PC-3 (cell line): ENCODE measurements at regions not wholly inside any gene's neighbourhood (a gene's known extent, or its start where the extent isn't known, plus 50 kb on each side); places are given as distances from the start of the nearest gene placed in this dataset.
"Not testable (repeated sequence)": the region's sequence is repeated elsewhere in the genome, so short reads cannot be mapped to it uniquely, and the experiment has no call there.

Experiments used
- ATAC-seq: fragments of 200-7000 bp; cut with Tn5 transposase; 2 replicates; pipeline ENCODE4 v1.9.1; 2020; ENCODE audit warnings: mild to moderate bottlenecking, moderate library complexity
- BruUV-seq: library from RNA; stranded (reverse); fragments of 400-500 nt; replicated peaks from 2 replicates; lab custom pipeline; 2021; lab: Mats Ljungman, UMichigan
- CTCF ChIA-PET: fragments of 300-600 bp; sonication (Branson Sonifier 250); formaldehyde crosslinking; loops from one replicate; lab custom pipeline; 2022; ENCODE audit warnings: antibody characterized with exemption; lab: Charles Lee
- POLR2A ChIA-PET: fragments of 300-600 bp; sonication (Branson Sonifier 250); formaldehyde crosslinking; loops from one replicate; lab custom pipeline; 2022; ENCODE audit warnings: antibody characterized with exemption; ENCODE audit not compliant: unreplicated experiment; lab: Charles Lee
- DNase-seq: peaks from one replicate; pipeline ENCODE4 v3.0.0-alpha.2; 2015
- H2AFZ ChIP-seq: fragments of 300-600 bp; sonication (generic); 2 replicates; pipeline ENCODE4 v1.6.0; 2016; ENCODE audit warnings: antibody characterized with exemption, low read length
- H3F3A ChIP-seq: fragments of 300-600 bp; sonication (generic); one replicate; pipeline ENCODE4 v1.6.0; 2017; ENCODE audit warnings: antibody characterized with exemption, low read length, control low read depth, mild to moderate bottlenecking; ENCODE audit not compliant: unreplicated experiment
- H3K27ac ChIP-seq: fragments of 300-600 bp; sonication (generic); 2 replicates; pipeline ENCODE4 v1.5.1; 2016; ENCODE audit warnings: mild to moderate bottlenecking, low read length
- H3K27me3 ChIP-seq: fragments of 300-600 bp; sonication (generic); 2 replicates; pipeline ENCODE4 v1.6.1; 2016; ENCODE audit warnings: low read length, mixed read lengths
- H3K36me3 ChIP-seq: fragments of 300-600 bp; sonication (generic); 2 replicates; pipeline ENCODE4 v1.6.1; 2016; ENCODE audit warnings: low read depth, mixed run types, low read length, mixed read lengths
- H3K4me1 ChIP-seq: fragments of 300-600 bp; sonication (generic); 2 replicates; pipeline ENCODE4 v1.5.1; 2016; ENCODE audit warnings: low read length; ENCODE audit not compliant: insufficient read depth
- H3K4me2 ChIP-seq: fragments of 300-600 bp; sonication (generic); 2 replicates; pipeline ENCODE4 v1.6.0; 2016; ENCODE audit warnings: low read length
- H3K4me3 ChIP-seq: fragments of 300-600 bp; sonication (generic); 2 replicates; pipeline ENCODE4 v1.5.1; 2016; ENCODE audit warnings: mild to moderate bottlenecking, low read length, mixed read lengths
- H3K79me2 ChIP-seq: fragments of 300-600 bp; sonication (generic); 2 replicates; pipeline ENCODE4 v1.6.1; 2017; ENCODE audit warnings: low read length, mixed read lengths
- H3K9ac ChIP-seq: fragments of 300-600 bp; sonication (generic); 2 replicates; pipeline ENCODE4 v1.6.0; 2016; ENCODE audit warnings: mild to moderate bottlenecking, low read length
- H3K9me2 ChIP-seq: fragments of 300-600 bp; sonication (generic); replicated peaks from 2 replicates; pipeline ENCODE4 v1.6.1; 2016; ENCODE audit warnings: mixed run types, low read length, mixed read lengths
- H3K9me3 ChIP-seq: fragments of 300-600 bp; sonication (generic); 2 replicates; pipeline ENCODE4 v1.6.1; 2016; ENCODE audit warnings: low read length, mixed read lengths
- H4K20me1 ChIP-seq: fragments of 300-600 bp; sonication (generic); 2 replicates; pipeline ENCODE4 v1.6.1; 2016; ENCODE audit warnings: low read length, mixed read lengths
- EZH2 ChIP-seq: fragments of 300-600 bp; sonication (generic); IDR thresholded peaks from one replicate; pipeline ENCODE4 v1.6.1; 2017; ENCODE audit warnings: antibody characterized with exemption, mild to moderate bottlenecking, low read length; ENCODE audit not compliant: unreplicated experiment
- EZH2phosphoT487 ChIP-seq: fragments of 300-600 bp; sonication (generic); IDR thresholded peaks from 2 replicates; pipeline ENCODE4 v1.6.1; 2018; ENCODE audit warnings: mild to moderate bottlenecking, antibody characterized with exemption, low read length, borderline replicate concordance
- intact Hi-C: fragments of 100-400 bp; cut with micrococcal nuclease; formaldehyde crosslinking; loops from 2 replicates; pipeline ENCODE4 v1.9.0; 2023
- TF ChIP-seq, protein P1 (sequence below): fragments of 300-600 bp; sonication (generic); conservative IDR thresholded peaks from 2 replicates; pipeline ENCODE4 v1.5.1; 2017; ENCODE audit warnings: antibody characterized with exemption, low read depth, mild to moderate bottlenecking, low read length

- no peak overlapping the region for H3K4me3 ChIP-seq
- H3K27ac ChIP-seq: no peak overlapping the region
- TF ChIP-seq, protein P1, sequence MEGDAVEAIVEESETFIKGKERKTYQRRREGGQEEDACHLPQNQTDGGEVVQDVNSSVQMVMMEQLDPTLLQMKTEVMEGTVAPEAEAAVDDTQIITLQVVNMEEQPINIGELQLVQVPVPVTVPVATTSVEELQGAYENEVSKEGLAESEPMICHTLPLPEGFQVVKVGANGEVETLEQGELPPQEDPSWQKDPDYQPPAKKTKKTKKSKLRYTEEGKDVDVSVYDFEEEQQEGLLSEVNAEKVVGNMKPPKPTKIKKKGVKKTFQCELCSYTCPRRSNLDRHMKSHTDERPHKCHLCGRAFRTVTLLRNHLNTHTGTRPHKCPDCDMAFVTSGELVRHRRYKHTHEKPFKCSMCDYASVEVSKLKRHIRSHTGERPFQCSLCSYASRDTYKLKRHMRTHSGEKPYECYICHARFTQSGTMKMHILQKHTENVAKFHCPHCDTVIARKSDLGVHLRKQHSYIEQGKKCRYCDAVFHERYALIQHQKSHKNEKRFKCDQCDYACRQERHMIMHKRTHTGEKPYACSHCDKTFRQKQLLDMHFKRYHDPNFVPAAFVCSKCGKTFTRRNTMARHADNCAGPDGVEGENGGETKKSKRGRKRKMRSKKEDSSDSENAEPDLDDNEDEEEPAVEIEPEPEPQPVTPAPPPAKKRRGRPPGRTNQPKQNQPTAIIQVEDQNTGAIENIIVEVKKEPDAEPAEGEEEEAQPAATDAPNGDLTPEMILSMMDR: no peak
- TF ChIP-seq EZH2phosphoT487: no peak
- TF ChIP-seq EZH2: no peak
- no peak overlapping the region for H3K9ac ChIP-seq
- ATAC-seq (no peak), DNase-seq (no peak)
- no peaks in the 10 kb centered on the region for H3K79me2 ChIP-seq
- ChIA-PET POLR2A (no interaction called here), CTCF (no interaction called here)
- no peaks in the 10 kb centered on the region for H4K20me1 ChIP-seq
- intact Hi-C loops: no loop called here
- H3K4me2 ChIP-seq: no peak overlapping the region
- H2AFZ ChIP-seq: no peak overlapping the region
- no TSS peak for BruUV-seq
- no peaks in the 10 kb centered on the region for H3K4me1 ChIP-seq
- 0 out of 2 replicates have a peak, but pooled peaks cover 5% of the 10 kb centered on the region for H3K36me3 ChIP-seq
- H3F3A ChIP-seq: no peaks in the 10 kb centered on the region
- no peaks in the 10 kb centered on the region for H3K27me3 ChIP-seq
- no peaks in the 10 kb centered on the region for H3K9me2 ChIP-seq
- no peaks in the 10 kb centered on the region for H3K9me3 ChIP-seq
Measured at GRCh38 chr7:106444068-106444655, 159.4 kb upstream of the NAMPT start.

DNA sequence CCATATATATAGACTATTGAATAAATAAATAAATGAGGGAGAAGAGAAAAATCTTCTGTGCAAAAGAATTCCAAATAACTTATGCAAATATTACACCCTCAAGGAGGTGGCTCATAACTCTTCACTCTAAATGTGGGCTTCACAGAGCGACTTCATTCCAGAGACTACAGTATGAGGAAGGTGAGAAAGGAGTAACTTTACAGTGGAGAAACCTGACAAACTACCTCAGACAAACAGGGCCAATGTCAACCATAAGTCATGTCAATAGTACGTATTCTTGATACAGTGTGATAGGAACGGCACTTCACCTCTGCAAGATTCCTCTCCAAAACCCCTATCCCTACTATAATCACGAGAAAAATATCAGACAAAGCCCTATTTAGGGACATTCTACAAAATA is 158.4 kb upstream of the NAMPT start:
- TF ChIP-seq, protein P1: no peak
- TF ChIP-seq EZH2phosphoT487 (no peak), EZH2 (no peak)
- Histone ChIP-seq H3K79me2 (no peaks in the 10 kb centered on the region), H2AFZ (no peak overlapping the region), H3K4me2 (no peak overlapping the region), H4K20me1 (no peaks in the 10 kb centered on the region), H3F3A (no peaks in the 10 kb centered on the region), H3K36me3 (0 out of 2 replicates have a peak, but pooled peaks cover 5% of the 10 kb centered on the region), H3K27me3 (no peaks in the 10 kb centered on the region), H3K9ac (no peak overlapping the region), H3K27ac (no peak overlapping the region), H3K9me2 (no peaks in the 10 kb centered on the region), H3K4me1 (no peaks in the 10 kb centered on the region), H3K9me3 (no peaks in the 10 kb centered on the region), H3K4me3 (no peak overlapping the region)
- intact Hi-C loops: no loop called here
- BruUV-seq: no TSS peak
- CTCF ChIA-PET: no interaction called here
- DNase-seq: no peak
- ATAC-seq: no peak
- POLR2A ChIA-PET: no interaction called here

- POLR2A ChIA-PET: no interaction called here
- no peaks in the 10 kb centered on the region for H4K20me1 ChIP-seq
- no peak overlapping the region for H3K9ac ChIP-seq
- no peak for DNase-seq
- CTCF ChIA-PET: no interaction called here
- H3K4me2 ChIP-seq: no peak overlapping the region
- TF ChIP-seq EZH2: no peak
- TF ChIP-seq, protein P1: no peak
- TF ChIP-seq EZH2phosphoT487: no peak
- no peaks in the 10 kb centered on the region for H3K27me3 ChIP-seq
- H3F3A ChIP-seq: no peaks in the 10 kb centered on the region
- H3K4me3 ChIP-seq: no peak overlapping the region
- no peaks in the 10 kb centered on the region for H3K9me3 ChIP-seq
- no peaks in the 10 kb centered on the region for H3K4me1 ChIP-seq
- intact Hi-C loops: no loop called here
- H3K27ac ChIP-seq: no peak overlapping the region
- no peaks in the 10 kb centered on the region for H3K9me2 ChIP-seq
- BruUV-seq: no TSS peak
- no peaks in the 10 kb centered on the region for H3K79me2 ChIP-seq
- no peak for ATAC-seq
- H3K36me3 ChIP-seq: 0 out of 2 replicates have a peak, but pooled peaks cover 3% of the 10 kb centered on the region
- no peak overlapping the region for H2AFZ ChIP-seq
Measured at GRCh38 chr7:106442476-106442875, 157.7 kb upstream of the NAMPT start.

GRCh38 chr7:106441343-106441742 is 156.6 kb upstream of the NAMPT start:
- H3K27ac ChIP-seq, CTCF ChIA-PET, POLR2A ChIA-PET, H3K4me3 ChIP-seq, H3K9me2 ChIP-seq, DNase-seq, intact Hi-C loops, H2AFZ ChIP-seq, H3K4me1 ChIP-seq, H3K79me2 ChIP-seq, H3K9ac ChIP-seq, H3K4me2 ChIP-seq, H3K36me3 ChIP-seq, H4K20me1 ChIP-seq, H3F3A ChIP-seq, H3K9me3 ChIP-seq, BruUV-seq, H3K27me3 ChIP-seq, ATAC-seq: not testable (repeated sequence)
